ENCODE measurements at regions not wholly inside any gene's neighbourhood (a gene's known extent, or its start where the extent isn't known, plus 50 kb on each side); places are given as distances from the start of the nearest gene placed in this dataset.

- in situ Hi-C loops (cut with HindIII; ENCODE audit: extremely low pct_ligation_motif_present, low pct_unique_long_range_greater_than_20kb) (no loop called here), intact Hi-C loops (cut with micrococcal nuclease; ENCODE audit: unreplicated experiment) (no loop called here)
- ATAC-seq (no peak), DNase-seq (ENCODE audit: low spot score) (no peak), FAIRE-seq (no peak)
- Histone ChIP-seq H4K20me1 (ENCODE audit: insufficient read depth, low read length) (no peaks in the 10 kb centered on the region), H3K9ac (ENCODE audit: insufficient read depth, low read depth, low read length) (no peak overlapping the region), H3K4me2 (ENCODE audit: low read depth, low read length) (no peak overlapping the region), H3K4me1 (ENCODE audit: insufficient read depth, low read length) (no peaks in the 10 kb centered on the region), H2AFZ (ENCODE audit: low read length) (no peak overlapping the region), H3K36me3 (replicated peaks in 1 of 2; ENCODE audit: control insufficient read depth in 1 of 2, insufficient read depth in 2 of 2, low read length in 2 of 2) (no peaks in the 10 kb centered on the region), H3K9me3 (ENCODE audit: low read length) (no peaks in the 10 kb centered on the region), H3K27ac (ENCODE audit: extremely low read length, insufficient read depth, low read length) (no peak overlapping the region), H3K79me2 (ENCODE audit: insufficient read depth, low read length) (no peaks in the 10 kb centered on the region), H3K4me3 (replicated peaks in 1 of 3; ENCODE audit: insufficient read depth in 1 of 3, low read depth in 2 of 3, low read length in 3 of 3) (no peak overlapping the region), H3K27me3 (ENCODE audit: control insufficient read depth in 1 of 2, insufficient read depth in 2 of 2, low read length in 2 of 2) (peaks cover 4 to 15% of the 10 kb centered on the region in 2 experiments; a peak in 2 of 5 replicates)
- WGBS (ENCODE audit: low lambda C conversion rate), result 0% methylated on average over 4 of the region's 5 CpGs
- ChIA-PET POLR2A (no interaction called here), CTCF (ENCODE audit: low intra/inter-chr PET ratio, low total read pairs) (no interaction called here)
- no TSS peak for BruUV-seq (replicated peaks)
- no peak for TF ChIP-seq PRDM10 (CRISPR knock-in tag; IDR thresholded peaks at IDR 0.05; ENCODE audit: low read depth)
- TF ChIP-seq BRD4 (CRISPR knock-in tag; IDR thresholded peaks at IDR 0.05), result no peak
- no peak for TF ChIP-seq ZNF431 (CRISPR knock-in tag; IDR thresholded peaks at IDR 0.05; ENCODE audit: borderline replicate concordance, low read depth)
- no peak for TF ChIP-seq GABPB1 (CRISPR knock-in tag; IDR thresholded peaks at IDR 0.05)
- TF ChIP-seq, protein P1, sequence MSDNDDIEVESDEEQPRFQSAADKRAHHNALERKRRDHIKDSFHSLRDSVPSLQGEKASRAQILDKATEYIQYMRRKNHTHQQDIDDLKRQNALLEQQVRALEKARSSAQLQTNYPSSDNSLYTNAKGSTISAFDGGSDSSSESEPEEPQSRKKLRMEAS (IDR thresholded peaks at IDR 0.05), result no peak
- TF ChIP-seq, protein P2, sequence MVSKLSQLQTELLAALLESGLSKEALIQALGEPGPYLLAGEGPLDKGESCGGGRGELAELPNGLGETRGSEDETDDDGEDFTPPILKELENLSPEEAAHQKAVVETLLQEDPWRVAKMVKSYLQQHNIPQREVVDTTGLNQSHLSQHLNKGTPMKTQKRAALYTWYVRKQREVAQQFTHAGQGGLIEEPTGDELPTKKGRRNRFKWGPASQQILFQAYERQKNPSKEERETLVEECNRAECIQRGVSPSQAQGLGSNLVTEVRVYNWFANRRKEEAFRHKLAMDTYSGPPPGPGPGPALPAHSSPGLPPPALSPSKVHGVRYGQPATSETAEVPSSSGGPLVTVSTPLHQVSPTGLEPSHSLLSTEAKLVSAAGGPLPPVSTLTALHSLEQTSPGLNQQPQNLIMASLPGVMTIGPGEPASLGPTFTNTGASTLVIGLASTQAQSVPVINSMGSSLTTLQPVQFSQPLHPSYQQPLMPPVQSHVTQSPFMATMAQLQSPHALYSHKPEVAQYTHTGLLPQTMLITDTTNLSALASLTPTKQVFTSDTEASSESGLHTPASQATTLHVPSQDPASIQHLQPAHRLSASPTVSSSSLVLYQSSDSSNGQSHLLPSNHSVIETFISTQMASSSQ (IDR thresholded peaks at IDR 0.05; ENCODE audit: low read depth), result no peak
- TF ChIP-seq, protein P2 (CRISPR knock-in tag; IDR thresholded peaks at IDR 0.05; ENCODE audit: borderline replicate concordance), result no peak
- TF ChIP-seq, protein P3, sequence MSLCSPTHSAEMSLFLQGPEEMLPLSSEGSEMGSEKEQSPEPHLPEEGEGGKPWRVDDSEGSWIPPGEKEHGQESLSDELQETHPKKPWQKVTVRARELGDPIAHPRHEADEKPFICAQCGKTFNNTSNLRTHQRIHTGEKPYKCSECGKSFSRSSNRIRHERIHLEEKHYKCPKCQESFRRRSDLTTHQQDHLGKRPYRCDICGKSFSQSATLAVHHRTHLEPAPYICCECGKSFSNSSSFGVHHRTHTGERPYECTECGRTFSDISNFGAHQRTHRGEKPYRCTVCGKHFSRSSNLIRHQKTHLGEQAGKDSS (CRISPR knock-in tag; IDR thresholded peaks at IDR 0.05; ENCODE audit: borderline replicate concordance, low read depth), result no peak
- TF ChIP-seq HDAC6 (IDR thresholded peaks at IDR 0.05; ENCODE audit: low read depth, low read length), result no peak
- TF ChIP-seq MLXIP (CRISPR knock-in tag; IDR thresholded peaks at IDR 0.05; ENCODE audit: borderline replicate concordance), result no peak
- TF ChIP-seq HNF1B (CRISPR knock-in tag; IDR thresholded peaks at IDR 0.05), result no peak
Observed at GRCh38 chr17:34771891-34772290, 189.4 kb downstream of the CCT6B start.
